MM.1S (cell line): ENCODE measurements at regions not wholly inside any gene's neighbourhood (a gene's known extent, or its start where the extent isn't known, plus 50 kb on each side); places are given as distances from the start of the nearest gene placed in this dataset.

ENCODE experiments used
- DNase-seq: peaks from one replicate; pipeline ENCODE4 v3.0.0-alpha.2; 2015
- H2AFZ ChIP-seq: fragments of 300-600 bp; sonication (generic); 2 replicates; pipeline ENCODE4 v1.6.0; 2016; ENCODE audit warnings: antibody characterized with exemption, low read length
- H3F3A ChIP-seq: fragments of 300-600 bp; sonication (generic); 2 replicates; pipeline ENCODE4 v1.6.1; 2016; ENCODE audit warnings: mild to moderate bottlenecking, antibody characterized with exemption, low read length, moderate library complexity, mixed read lengths; ENCODE audit not compliant: insufficient read depth
- H3K27ac ChIP-seq: fragments of 300-600 bp; sonication (generic); 2 replicates; pipeline ENCODE4 v1.5.1; 2016; ENCODE audit warnings: mild to moderate bottlenecking, low read length
- H3K27me3 ChIP-seq: fragments of 300-600 bp; sonication (generic); replicated peaks from 2 replicates; pipeline ENCODE4 v1.6.0; 2016; ENCODE audit warnings: low read length; ENCODE audit not compliant: insufficient read depth
- H3K36me3 ChIP-seq: fragments of 300-600 bp; sonication (generic); replicated peaks from 2 replicates; pipeline ENCODE4 v1.6.1; 2016; ENCODE audit warnings: mild to moderate bottlenecking, low read length, mixed read lengths; ENCODE audit not compliant: insufficient read depth
- H3K4me1 ChIP-seq: fragments of 300-600 bp; sonication (generic); 2 replicates; pipeline ENCODE4 v1.6.1; 2016; ENCODE audit warnings: low read length, mixed read lengths
- H3K4me2 ChIP-seq: fragments of 300-600 bp; sonication (generic); 2 replicates; pipeline ENCODE4 v1.6.0; 2016; ENCODE audit warnings: low read depth, low read length
- H3K4me3 ChIP-seq: fragments of 300-600 bp; sonication (generic); 2 replicates; pipeline ENCODE4 v1.5.1; 2016; ENCODE audit warnings: low read length, mixed read lengths
- H3K79me2 ChIP-seq: fragments of 300-600 bp; sonication (generic); 2 replicates; pipeline ENCODE4 v1.6.1; 2016; ENCODE audit warnings: mixed run types, low read length, mixed read lengths
- H3K9ac ChIP-seq: fragments of 300-600 bp; sonication (generic); 2 replicates; pipeline ENCODE4 v1.6.1; 2016; ENCODE audit warnings: low read length, mixed read lengths
- H3K9me2 ChIP-seq: fragments of 300-600 bp; sonication (generic); replicated peaks from 2 replicates; pipeline ENCODE4 v1.6.1; 2016; ENCODE audit warnings: mild to moderate bottlenecking, low read length, mixed read lengths; ENCODE audit not compliant: insufficient read depth
- H3K9me3 ChIP-seq: fragments of 300-600 bp; sonication (generic); replicated peaks from 2 replicates; pipeline ENCODE4 v1.6.1; 2016; ENCODE audit warnings: mild to moderate bottlenecking, low read length, mixed read lengths; ENCODE audit not compliant: insufficient read depth
- H4K20me1 ChIP-seq: fragments of 300-600 bp; sonication (generic); 2 replicates; pipeline ENCODE4 v1.6.1; 2016; ENCODE audit warnings: mild to moderate bottlenecking, low read length, moderate library complexity, mixed read lengths; ENCODE audit not compliant: insufficient read depth
- EZH2 ChIP-seq: fragments of 300-600 bp; sonication (generic); optimal IDR thresholded peaks from 2 replicates; pipeline ENCODE3; 2017; ENCODE audit warnings: low read depth, mild to moderate bottlenecking, antibody characterized with exemption, low read length, mixed read lengths
- EZH2phosphoT487 ChIP-seq: fragments of 300-600 bp; sonication (generic); IDR thresholded peaks from 2 replicates; pipeline ENCODE4 v1.6.1; 2018; ENCODE audit warnings: antibody characterized with exemption, low read length
- TF ChIP-seq, protein P1 (sequence below): fragments of 300-600 bp; sonication (generic); IDR thresholded peaks from 2 replicates; pipeline ENCODE4 v1.5.1; 2016; ENCODE audit warnings: antibody characterized with exemption, low read length, mixed read lengths

GRCh38 chr1:173303984-173304383, 96.9 kb upstream of the TNFSF4 start:
- TF ChIP-seq, protein P1, sequence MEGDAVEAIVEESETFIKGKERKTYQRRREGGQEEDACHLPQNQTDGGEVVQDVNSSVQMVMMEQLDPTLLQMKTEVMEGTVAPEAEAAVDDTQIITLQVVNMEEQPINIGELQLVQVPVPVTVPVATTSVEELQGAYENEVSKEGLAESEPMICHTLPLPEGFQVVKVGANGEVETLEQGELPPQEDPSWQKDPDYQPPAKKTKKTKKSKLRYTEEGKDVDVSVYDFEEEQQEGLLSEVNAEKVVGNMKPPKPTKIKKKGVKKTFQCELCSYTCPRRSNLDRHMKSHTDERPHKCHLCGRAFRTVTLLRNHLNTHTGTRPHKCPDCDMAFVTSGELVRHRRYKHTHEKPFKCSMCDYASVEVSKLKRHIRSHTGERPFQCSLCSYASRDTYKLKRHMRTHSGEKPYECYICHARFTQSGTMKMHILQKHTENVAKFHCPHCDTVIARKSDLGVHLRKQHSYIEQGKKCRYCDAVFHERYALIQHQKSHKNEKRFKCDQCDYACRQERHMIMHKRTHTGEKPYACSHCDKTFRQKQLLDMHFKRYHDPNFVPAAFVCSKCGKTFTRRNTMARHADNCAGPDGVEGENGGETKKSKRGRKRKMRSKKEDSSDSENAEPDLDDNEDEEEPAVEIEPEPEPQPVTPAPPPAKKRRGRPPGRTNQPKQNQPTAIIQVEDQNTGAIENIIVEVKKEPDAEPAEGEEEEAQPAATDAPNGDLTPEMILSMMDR: no peak
- TF ChIP-seq EZH2phosphoT487 (no peak), EZH2 (no peak)
- H3K4me2 ChIP-seq: no peak overlapping the region
- H3K27me3 ChIP-seq: no peaks in the 10 kb centered on the region
- no peaks in the 10 kb centered on the region for H3F3A ChIP-seq
- H3K27ac ChIP-seq: no peak overlapping the region
- H3K4me3 ChIP-seq: no peak overlapping the region
- no peaks in the 10 kb centered on the region for H3K9me2 ChIP-seq
- no peaks in the 10 kb centered on the region for H3K9me3 ChIP-seq
- no peaks in the 10 kb centered on the region for H3K36me3 ChIP-seq
- H3K79me2 ChIP-seq: no peaks in the 10 kb centered on the region
- no peaks in the 10 kb centered on the region for H3K4me1 ChIP-seq
- no peak overlapping the region for H3K9ac ChIP-seq
- no peak for DNase-seq
- H2AFZ ChIP-seq: no peak overlapping the region
- H4K20me1 ChIP-seq: no peaks in the 10 kb centered on the region

DNA sequence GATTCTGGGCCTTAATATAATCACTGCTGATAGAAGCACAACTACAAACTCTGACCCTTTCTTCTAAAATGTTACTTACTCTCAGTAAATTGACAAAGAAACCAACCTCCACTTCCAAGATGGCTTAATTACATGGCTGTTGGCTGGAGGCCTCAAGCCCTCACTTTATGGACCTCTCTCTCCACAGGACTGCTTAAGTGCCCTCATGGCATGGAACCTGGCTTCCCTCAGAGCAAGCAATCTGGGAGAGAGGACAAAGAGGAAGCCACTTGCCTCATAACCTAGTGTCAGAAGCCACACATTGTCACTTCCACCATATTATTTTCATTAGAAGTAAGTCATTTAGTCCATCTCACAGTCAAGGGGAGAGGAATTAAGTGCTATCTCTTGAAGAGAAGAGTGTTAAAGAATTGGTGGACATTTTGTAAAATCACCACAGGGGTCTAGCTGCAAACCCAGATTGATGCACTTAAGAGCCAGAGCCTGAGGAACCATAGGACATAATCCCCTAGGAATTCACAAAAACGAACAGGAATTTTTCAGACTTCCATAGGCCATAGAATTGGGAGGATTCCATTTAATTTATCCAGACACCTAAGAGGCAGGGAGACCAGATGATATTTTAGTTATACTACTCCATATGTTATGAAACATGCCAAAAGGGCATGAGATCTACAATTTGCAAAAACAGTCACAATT, 97.5 kb upstream of the TNFSF4 start:
- H3K36me3 ChIP-seq: no peaks in the 10 kb centered on the region
- no peak overlapping the region for H3K4me3 ChIP-seq
- H3K4me2 ChIP-seq: no peak overlapping the region
- no peaks in the 10 kb centered on the region for H3F3A ChIP-seq
- H3K27me3 ChIP-seq: no peaks in the 10 kb centered on the region
- no peaks in the 10 kb centered on the region for H3K9me3 ChIP-seq
- no peaks in the 10 kb centered on the region for H3K79me2 ChIP-seq
- TF ChIP-seq, protein P1: no peak
- no peak for TF ChIP-seq EZH2phosphoT487
- no peak for TF ChIP-seq EZH2
- no peak for DNase-seq
- no peaks in the 10 kb centered on the region for H4K20me1 ChIP-seq
- H3K27ac ChIP-seq: no peak overlapping the region
- H2AFZ ChIP-seq: no peak overlapping the region
- H3K9me2 ChIP-seq: no peaks in the 10 kb centered on the region
- H3K9ac ChIP-seq: no peak overlapping the region
- H3K4me1 ChIP-seq: no peaks in the 10 kb centered on the region

- no peak for DNase-seq
- H3K9ac ChIP-seq: no peak overlapping the region
- no peak overlapping the region for H3K4me3 ChIP-seq
- H3K4me1 ChIP-seq: no peaks in the 10 kb centered on the region
- H3K27me3 ChIP-seq: no peaks in the 10 kb centered on the region
- no peak overlapping the region for H2AFZ ChIP-seq
- H3K9me2 ChIP-seq: no peaks in the 10 kb centered on the region
- TF ChIP-seq EZH2 (no peak), EZH2phosphoT487 (no peak)
- TF ChIP-seq, protein P1: no peak
- H4K20me1 ChIP-seq: no peaks in the 10 kb centered on the region
- no peaks in the 10 kb centered on the region for H3F3A ChIP-seq
- no peaks in the 10 kb centered on the region for H3K79me2 ChIP-seq
- H3K4me2 ChIP-seq: no peak overlapping the region
- no peak overlapping the region for H3K27ac ChIP-seq
- no peaks in the 10 kb centered on the region for H3K36me3 ChIP-seq
- no peaks in the 10 kb centered on the region for H3K9me3 ChIP-seq
Observed at GRCh38 chr1:173307845-173308244, 100.7 kb upstream of the TNFSF4 start.
